ENCODE measurements at regions not wholly inside any gene's neighbourhood (a gene's known extent, or its start where the extent isn't known, plus 50 kb on each side); places are given as distances from the start of the nearest gene placed in this dataset.
"Not testable (repeated sequence)": the region's sequence is repeated elsewhere in the genome, so short reads cannot be mapped to it uniquely, and the experiment has no call there.

- H3K4me3 Mint-ChIP-seq: no peak overlapping the region
- H3K9me3 Mint-ChIP-seq: peaks cover 3% of the 10 kb centered on the region
- peak overlapping the region; percentile 48 for H3K27ac Mint-ChIP-seq
- H3K36me3 Mint-ChIP-seq (ENCODE audit: low read depth): no peaks in the 10 kb centered on the region
- DNase-seq: no peak
- TF ChIP-seq CTCF (IDR thresholded peaks at IDR 0.05): no peak
- peaks cover 3% of the 10 kb centered on the region for H3K27me3 Mint-ChIP-seq (ENCODE audit: low read depth, poor library complexity)
- peaks cover 45% of the 10 kb centered on the region for H3K4me1 Mint-ChIP-seq
These were observed 621.2 kb upstream of the CDH5 start for GRCh38 chr16:65745201-65745708.

- peaks cover 3% of the 10 kb centered on the region for H3K27me3 Mint-ChIP-seq (ENCODE audit: low read depth, poor library complexity)
- DNase-seq: no peak
- H3K9me3 Mint-ChIP-seq: peaks cover 3% of the 10 kb centered on the region
- H3K36me3 Mint-ChIP-seq (ENCODE audit: low read depth): no peaks in the 10 kb centered on the region
- no peak overlapping the region for H3K4me3 Mint-ChIP-seq
- peak overlapping the region; percentile 66 for H3K27ac Mint-ChIP-seq
- TF ChIP-seq CTCF (IDR thresholded peaks at IDR 0.05): no peak
- peaks cover 37% of the 10 kb centered on the region for H3K4me1 Mint-ChIP-seq
These were observed 622.1 kb upstream of the CDH5 start for GRCh38 chr16:65744401-65744800.

DNA sequence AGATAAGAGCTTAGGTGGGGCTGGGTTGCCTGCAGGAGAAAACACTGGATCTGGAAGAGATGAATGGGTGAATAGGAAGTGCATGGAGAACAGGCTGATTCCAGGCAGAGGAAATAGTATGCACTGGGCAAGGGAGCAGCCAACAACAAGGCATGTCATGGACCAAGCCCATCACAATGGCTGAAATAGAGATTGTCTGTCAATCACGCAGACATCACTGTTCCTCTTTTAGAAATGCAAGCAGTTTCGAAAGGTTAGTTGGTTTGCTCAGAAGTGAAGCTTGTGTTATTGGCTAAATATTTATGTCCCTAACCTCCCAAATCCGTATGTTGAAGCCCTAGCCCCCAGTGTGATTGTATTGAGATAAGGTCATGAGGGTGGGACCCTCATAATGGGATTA lies 621.7 kb upstream of the CDH11 start:
- no peak overlapping the region for H3K4me3 Mint-ChIP-seq
- H3K4me1 Mint-ChIP-seq: peaks cover 29% of the 10 kb centered on the region
- no peak overlapping the region for H3K27ac Mint-ChIP-seq
- TF ChIP-seq CTCF (IDR thresholded peaks at IDR 0.05): no peak
- peaks cover 3% of the 10 kb centered on the region for H3K9me3 Mint-ChIP-seq
- no peaks in the 10 kb centered on the region for H3K36me3 Mint-ChIP-seq (ENCODE audit: low read depth)
- DNase-seq: no peak
- peaks cover 3% of the 10 kb centered on the region for H3K27me3 Mint-ChIP-seq (ENCODE audit: low read depth, poor library complexity)

- Mint-ChIP-seq H3K27ac (no peak overlapping the region), H3K4me1 (peaks cover 46% of the 10 kb centered on the region), H3K4me3 (no peak overlapping the region), H3K27me3 (ENCODE audit: low read depth, poor library complexity) (peaks cover 3% of the 10 kb centered on the region), H3K36me3 (ENCODE audit: low read depth) (no peaks in the 10 kb centered on the region), H3K9me3 (peaks cover 9% of the 10 kb centered on the region)
- no peak for TF ChIP-seq CTCF (IDR thresholded peaks at IDR 0.05)
- DNase-seq: no peak
These were observed 618.8 kb upstream of the CDH11 start for GRCh38 chr16:65740711-65741110.

DNA sequence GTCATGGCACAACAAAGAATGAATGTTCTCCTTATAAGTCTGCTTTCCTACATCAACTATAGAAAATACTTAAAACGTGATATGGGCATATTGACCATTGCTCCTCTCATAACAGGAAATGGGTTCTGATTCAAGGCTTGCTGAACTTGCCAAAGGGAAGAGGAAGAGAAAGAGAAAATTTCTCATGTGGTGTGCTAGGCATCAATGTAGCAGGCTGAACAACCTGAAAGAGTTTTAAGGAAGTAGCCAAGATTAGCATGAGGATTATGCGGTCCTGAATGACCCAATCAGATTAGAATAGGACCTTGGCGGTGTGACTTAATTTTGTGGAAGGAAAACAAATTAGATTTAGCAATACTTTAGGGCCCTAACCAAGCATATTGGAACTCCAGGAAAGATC lies 617.7 kb upstream of the CDH11 start:
- Mint-ChIP-seq H3K36me3 (ENCODE audit: low read depth) (no peaks in the 10 kb centered on the region), H3K4me3 (no peak overlapping the region), H3K27me3 (ENCODE audit: low read depth, poor library complexity) (peaks cover 3% of the 10 kb centered on the region), H3K9me3 (peaks cover 13% of the 10 kb centered on the region), H3K27ac (no peak overlapping the region), H3K4me1 (peaks cover 35% of the 10 kb centered on the region)
- no peak for DNase-seq
- TF ChIP-seq CTCF (IDR thresholded peaks at IDR 0.05): no peak

DNA sequence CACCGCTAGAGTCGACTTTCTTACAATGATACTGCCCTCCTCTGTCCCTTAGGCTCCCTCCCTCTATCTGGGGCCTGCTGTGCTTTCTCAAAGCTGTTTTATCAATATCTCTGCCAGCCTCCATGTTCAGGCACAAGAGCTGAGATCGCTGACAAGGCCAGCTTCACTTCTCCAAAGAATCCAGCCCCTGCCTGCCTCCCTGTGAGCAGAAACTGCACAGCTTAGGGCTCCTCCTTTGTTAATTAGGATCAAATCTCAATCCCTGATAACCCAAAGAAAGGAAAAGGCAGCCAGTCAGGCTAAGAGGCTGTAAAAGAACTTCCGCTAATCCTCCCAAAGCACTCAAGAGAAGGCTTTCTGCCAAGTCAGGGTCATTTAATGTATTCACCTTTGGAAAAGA lies 616.0 kb upstream of the CDH11 start:
- H3K4me1 Mint-ChIP-seq: peaks cover 23% of the 10 kb centered on the region
- no peaks in the 10 kb centered on the region for H3K36me3 Mint-ChIP-seq (ENCODE audit: low read depth)
- no peak for DNase-seq
- H3K27ac Mint-ChIP-seq: peak overlapping the region; percentile 34
- H3K9me3 Mint-ChIP-seq: peaks cover 10% of the 10 kb centered on the region
- no peak for TF ChIP-seq CTCF (IDR thresholded peaks at IDR 0.05)
- peaks cover 4% of the 10 kb centered on the region for H3K27me3 Mint-ChIP-seq (ENCODE audit: low read depth, poor library complexity)
- no peak overlapping the region for H3K4me3 Mint-ChIP-seq

- not testable (repeated sequence) for H3K27ac Mint-ChIP-seq; H3K4me3 Mint-ChIP-seq; H3K36me3 Mint-ChIP-seq (ENCODE audit: low read depth); DNase-seq; H3K27me3 Mint-ChIP-seq (ENCODE audit: low read depth, poor library complexity)
- Mint-ChIP-seq H3K4me1 (peaks cover 23% of the 10 kb centered on the region), H3K9me3 (peaks cover 14% of the 10 kb centered on the region)
These were observed 613.8 kb upstream of the CDH11 start for GRCh38 chr16:65735615-65736014.
